ENCODE measurements at regions not wholly inside any gene's neighbourhood (a gene's known extent, or its start where the extent isn't known, plus 50 kb on each side); places are given as distances from the start of the nearest gene placed in this dataset.

- H3K4me3 ChIP-seq (ENCODE audit: low read depth, low read length): no peak overlapping the region
- TF ChIP-seq, protein P1, sequence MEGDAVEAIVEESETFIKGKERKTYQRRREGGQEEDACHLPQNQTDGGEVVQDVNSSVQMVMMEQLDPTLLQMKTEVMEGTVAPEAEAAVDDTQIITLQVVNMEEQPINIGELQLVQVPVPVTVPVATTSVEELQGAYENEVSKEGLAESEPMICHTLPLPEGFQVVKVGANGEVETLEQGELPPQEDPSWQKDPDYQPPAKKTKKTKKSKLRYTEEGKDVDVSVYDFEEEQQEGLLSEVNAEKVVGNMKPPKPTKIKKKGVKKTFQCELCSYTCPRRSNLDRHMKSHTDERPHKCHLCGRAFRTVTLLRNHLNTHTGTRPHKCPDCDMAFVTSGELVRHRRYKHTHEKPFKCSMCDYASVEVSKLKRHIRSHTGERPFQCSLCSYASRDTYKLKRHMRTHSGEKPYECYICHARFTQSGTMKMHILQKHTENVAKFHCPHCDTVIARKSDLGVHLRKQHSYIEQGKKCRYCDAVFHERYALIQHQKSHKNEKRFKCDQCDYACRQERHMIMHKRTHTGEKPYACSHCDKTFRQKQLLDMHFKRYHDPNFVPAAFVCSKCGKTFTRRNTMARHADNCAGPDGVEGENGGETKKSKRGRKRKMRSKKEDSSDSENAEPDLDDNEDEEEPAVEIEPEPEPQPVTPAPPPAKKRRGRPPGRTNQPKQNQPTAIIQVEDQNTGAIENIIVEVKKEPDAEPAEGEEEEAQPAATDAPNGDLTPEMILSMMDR (IDR thresholded peaks at IDR 0.05; ENCODE audit: insufficient read depth, low read length, missing control alignments): no peak
- ChIA-PET CTCF (no interaction called here), POLR2A (no interaction called here)
- DNase-seq (ENCODE audit: low read depth, low spot score): no peak
These were observed 376.3 kb upstream of the POM121L12 start for GRCh38 chr7:52659178-52659577.

- POLR2A ChIA-PET: no interaction called here
- CTCF ChIA-PET: no interaction called here
- DNase-seq (ENCODE audit: low read depth, low spot score): no peak
- no peak overlapping the region for H3K4me3 ChIP-seq (ENCODE audit: low read depth, low read length)
- TF ChIP-seq, protein P1 (IDR thresholded peaks at IDR 0.05; ENCODE audit: insufficient read depth, low read length, missing control alignments): no peak
These were observed 379.3 kb upstream of the POM121L12 start for GRCh38 chr7:52656098-52656497.

DNA sequence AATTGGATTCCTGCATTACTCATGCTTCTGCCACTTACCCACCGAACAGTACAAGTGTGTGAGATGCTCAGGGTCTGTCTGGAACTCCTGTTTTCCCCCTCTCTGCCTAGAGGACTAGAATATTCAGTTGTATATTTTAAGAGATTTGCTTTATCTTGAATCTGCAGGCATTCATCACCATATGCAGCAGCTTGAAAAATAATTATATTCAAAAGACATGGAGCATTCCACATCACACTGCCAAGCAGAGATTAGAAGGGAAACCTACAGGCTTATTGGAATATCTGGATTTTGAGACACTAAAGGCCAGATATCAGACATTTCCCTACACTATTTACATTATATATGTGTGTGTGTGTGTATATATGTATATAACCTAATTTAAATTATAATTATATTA, 382.8 kb upstream of the POM121L12 start:
- TF ChIP-seq, protein P1 (IDR thresholded peaks at IDR 0.05; ENCODE audit: insufficient read depth, low read length, missing control alignments): no peak
- H3K4me3 ChIP-seq (ENCODE audit: low read depth, low read length): no peak overlapping the region
- ChIA-PET POLR2A (no interaction called here), CTCF (no interaction called here)
- DNase-seq (ENCODE audit: low read depth, low spot score): no peak

DNA sequence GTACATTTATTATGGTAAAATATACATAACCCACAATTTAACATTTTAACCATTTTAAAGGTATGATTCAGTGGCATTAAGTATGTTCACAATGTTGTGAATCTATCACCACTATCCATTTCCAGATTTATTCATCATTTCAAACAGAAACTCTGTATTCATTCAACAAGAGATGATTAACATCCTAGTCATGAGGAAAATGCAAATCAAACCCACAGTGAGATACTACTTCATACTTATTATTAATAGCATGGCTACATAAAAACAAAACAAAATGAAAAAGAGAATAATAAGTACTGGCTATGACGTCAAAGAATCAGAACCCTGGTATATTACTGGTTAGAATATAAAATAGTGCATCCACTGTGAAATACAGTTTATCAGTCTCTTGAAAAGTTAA, 386.6 kb upstream of the POM121L12 start:
- H3K4me3 ChIP-seq (ENCODE audit: low read depth, low read length): no peak overlapping the region
- TF ChIP-seq, protein P1 (IDR thresholded peaks at IDR 0.05; ENCODE audit: insufficient read depth, low read length, missing control alignments): no peak
- no peak for DNase-seq (ENCODE audit: low read depth, low spot score)
- ChIA-PET CTCF (no interaction called here), POLR2A (no interaction called here)

DNA sequence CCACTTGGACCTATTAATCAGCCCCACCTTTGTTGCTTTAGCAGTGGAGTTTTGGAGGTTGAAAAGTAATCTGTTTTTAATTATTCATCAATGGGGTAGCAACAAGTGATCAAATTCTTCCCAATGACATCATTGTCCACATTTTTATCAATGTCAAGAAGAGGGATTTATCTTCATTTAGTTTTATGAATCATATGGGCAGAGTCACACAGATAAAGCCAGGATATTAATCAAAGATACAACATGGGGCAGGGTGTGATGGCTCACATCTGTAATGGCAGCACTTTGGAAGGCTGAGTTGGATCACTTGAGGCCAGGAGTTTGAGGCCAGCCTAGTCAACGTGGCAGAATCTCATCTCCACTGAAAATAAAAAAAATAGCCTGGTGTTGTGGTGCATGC, 388.4 kb upstream of the POM121L12 start:
- ChIA-PET CTCF (no interaction called here), POLR2A (no interaction called here)
- DNase-seq (ENCODE audit: low read depth, low spot score): no peak
- H3K4me3 ChIP-seq (ENCODE audit: low read depth, low read length): no peak overlapping the region
- TF ChIP-seq, protein P1 (IDR thresholded peaks at IDR 0.05; ENCODE audit: insufficient read depth, low read length, missing control alignments): no peak

DNA sequence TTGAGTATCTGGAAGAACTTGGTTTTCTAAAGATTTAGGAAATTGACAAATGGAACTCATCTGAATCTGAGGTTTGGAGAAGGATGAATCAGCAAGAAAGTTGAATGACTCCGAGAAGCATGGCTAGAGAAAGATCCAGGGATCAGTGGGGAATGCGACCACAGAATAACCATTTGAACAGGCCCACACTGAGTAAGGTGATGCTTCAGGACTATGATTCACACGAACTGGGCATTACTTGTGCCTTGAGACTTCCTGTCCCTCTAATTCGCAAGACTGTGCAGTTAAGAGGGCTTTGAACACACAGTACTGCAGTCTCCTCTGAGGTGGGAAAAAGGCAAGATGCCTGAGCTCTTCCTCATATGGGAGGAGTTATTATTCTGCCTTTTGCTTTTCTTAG, 395.5 kb upstream of the POM121L12 start:
- TF ChIP-seq, protein P1 (IDR thresholded peaks at IDR 0.05; ENCODE audit: insufficient read depth, low read length, missing control alignments): no peak
- no peak for DNase-seq (ENCODE audit: low read depth, low spot score)
- ChIA-PET POLR2A (no interaction called here), CTCF (no interaction called here)
- no peak overlapping the region for H3K4me3 ChIP-seq (ENCODE audit: low read depth, low read length)
